Brain microvascular endothelial cell (primary cell): ENCODE measurements at regions not wholly inside any gene's neighbourhood (a gene's known extent, or its start where the extent isn't known, plus 50 kb on each side); places are given as distances from the start of the nearest gene placed in this dataset.
"Not testable (repeated sequence)": the region's sequence is repeated elsewhere in the genome, so short reads cannot be mapped to it uniquely, and the experiment has no call there.

Experiments used
- DNase-seq: peaks from one replicate; pipeline ENCODE4 v3.0.0-alpha.2; 2020
- H3K27ac ChIP-seq: fragments of 250-450 bp; sonication (Bioruptor Pico); 2 replicates; pipeline ENCODE4 v1.5.1; 2020; ENCODE audit warnings: mild to moderate bottlenecking, moderate library complexity
- H3K27me3 ChIP-seq: fragments of 250-450 bp; sonication (Bioruptor Pico); replicated peaks from 2 replicates; pipeline ENCODE4 v1.5.1; 2020; ENCODE audit warnings: mild to moderate bottlenecking
- H3K36me3 ChIP-seq: fragments of 250-450 bp; sonication (Bioruptor Pico); replicated peaks from 2 replicates; pipeline ENCODE4 v1.5.1; 2020; ENCODE audit warnings: mild to moderate bottlenecking
- H3K4me3 ChIP-seq: 2 replicates; pipeline ENCODE4 v1.5.1; 2011; ENCODE audit warnings: low read depth, mild to moderate bottlenecking, control low read depth, low read length, moderate library complexity
- in situ Hi-C: cut with HindIII; loops from 2 replicates; pipeline ENCODE4 v1.10.0; 2017; ENCODE audit warnings: low sequenced_read_pairs, low pct_ligation_motif_present
- TF ChIP-seq, protein P1 (sequence below): IDR thresholded peaks from 2 replicates; pipeline ENCODE4 v1.5.1; 2011; ENCODE audit warnings: low read depth, mild to moderate bottlenecking, moderate library complexity, low read length, control low read depth, inconsistent platforms; ENCODE audit errors: missing control alignments

DNA sequence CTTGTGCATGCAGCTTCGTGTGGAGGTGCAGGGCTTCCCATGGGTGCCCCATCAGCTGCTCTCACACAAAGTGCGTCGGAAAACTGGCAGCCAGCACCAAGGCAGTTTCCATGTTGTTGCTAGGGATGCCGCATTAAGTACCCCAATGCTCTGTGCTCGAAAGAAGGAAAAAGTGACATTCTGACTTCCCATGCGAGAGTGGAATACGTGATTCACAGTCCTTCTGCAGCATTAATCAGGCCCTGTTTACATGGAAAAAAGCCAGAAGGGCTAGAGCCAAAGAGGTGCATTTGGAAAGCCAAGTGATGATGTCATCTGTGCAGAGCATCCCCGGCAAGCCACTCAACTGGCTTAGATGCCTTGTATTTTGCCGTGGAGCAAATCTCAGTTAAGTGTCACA lies 258.3 kb downstream of the GATA3 start:
- no peaks in the 10 kb centered on the region for H3K36me3 ChIP-seq
- TF ChIP-seq, protein P1, sequence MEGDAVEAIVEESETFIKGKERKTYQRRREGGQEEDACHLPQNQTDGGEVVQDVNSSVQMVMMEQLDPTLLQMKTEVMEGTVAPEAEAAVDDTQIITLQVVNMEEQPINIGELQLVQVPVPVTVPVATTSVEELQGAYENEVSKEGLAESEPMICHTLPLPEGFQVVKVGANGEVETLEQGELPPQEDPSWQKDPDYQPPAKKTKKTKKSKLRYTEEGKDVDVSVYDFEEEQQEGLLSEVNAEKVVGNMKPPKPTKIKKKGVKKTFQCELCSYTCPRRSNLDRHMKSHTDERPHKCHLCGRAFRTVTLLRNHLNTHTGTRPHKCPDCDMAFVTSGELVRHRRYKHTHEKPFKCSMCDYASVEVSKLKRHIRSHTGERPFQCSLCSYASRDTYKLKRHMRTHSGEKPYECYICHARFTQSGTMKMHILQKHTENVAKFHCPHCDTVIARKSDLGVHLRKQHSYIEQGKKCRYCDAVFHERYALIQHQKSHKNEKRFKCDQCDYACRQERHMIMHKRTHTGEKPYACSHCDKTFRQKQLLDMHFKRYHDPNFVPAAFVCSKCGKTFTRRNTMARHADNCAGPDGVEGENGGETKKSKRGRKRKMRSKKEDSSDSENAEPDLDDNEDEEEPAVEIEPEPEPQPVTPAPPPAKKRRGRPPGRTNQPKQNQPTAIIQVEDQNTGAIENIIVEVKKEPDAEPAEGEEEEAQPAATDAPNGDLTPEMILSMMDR: no peak
- no peaks in the 10 kb centered on the region for H3K27me3 ChIP-seq
- H3K27ac ChIP-seq: no peak overlapping the region
- no peak overlapping the region for H3K4me3 ChIP-seq
- no peak for DNase-seq
- in situ Hi-C loops: no loop called here

DNA sequence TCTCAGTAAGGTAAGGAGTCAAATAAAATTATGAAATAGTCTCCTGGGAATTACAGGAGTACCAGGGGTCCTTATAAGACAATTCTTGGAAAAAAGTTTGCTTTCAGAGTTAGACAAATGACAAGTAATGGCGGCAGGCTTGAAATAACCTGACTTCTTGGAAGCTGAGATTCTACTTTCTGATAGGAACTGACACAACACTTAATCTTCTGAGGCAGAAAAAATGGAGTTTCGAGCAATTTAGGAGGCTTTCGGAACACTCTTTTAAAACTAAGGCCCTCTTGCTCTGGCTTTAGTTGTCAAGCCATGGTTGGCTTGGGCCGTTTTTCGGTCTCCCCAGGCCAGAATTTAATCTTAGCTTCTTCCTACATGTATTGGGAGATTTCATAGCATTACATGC lies 260.0 kb downstream of the GATA3 start:
- DNase-seq: no peak
- in situ Hi-C loops: no loop called here
- no peak overlapping the region for H3K27ac ChIP-seq
- no peaks in the 10 kb centered on the region for H3K27me3 ChIP-seq
- TF ChIP-seq, protein P1: no peak
- no peak overlapping the region for H3K4me3 ChIP-seq
- no peaks in the 10 kb centered on the region for H3K36me3 ChIP-seq

DNA sequence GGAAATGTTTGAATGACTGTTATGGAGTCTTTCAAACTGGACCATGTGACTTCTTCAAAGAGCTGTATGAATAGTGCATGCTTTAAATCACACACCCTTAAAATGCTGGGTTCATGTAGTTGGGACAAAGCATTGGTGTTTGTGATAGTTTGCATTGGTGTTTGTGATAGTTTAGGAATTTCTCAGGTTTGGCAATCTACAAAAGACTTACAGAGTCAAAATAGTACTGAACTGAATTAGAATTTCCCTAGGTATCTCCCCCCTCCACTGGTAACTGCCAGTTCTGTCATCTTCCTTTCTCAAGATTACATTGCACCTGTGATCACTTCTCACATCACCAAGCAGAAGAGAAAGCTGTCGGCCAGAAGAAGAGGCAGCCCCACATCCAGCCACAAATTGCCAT lies 261.1 kb downstream of the GATA3 start:
- H3K27me3 ChIP-seq: no peaks in the 10 kb centered on the region
- DNase-seq: no peak
- no peaks in the 10 kb centered on the region for H3K36me3 ChIP-seq
- no peak overlapping the region for H3K27ac ChIP-seq
- TF ChIP-seq, protein P1: no peak
- in situ Hi-C loops: no loop called here
- no peak overlapping the region for H3K4me3 ChIP-seq

DNA sequence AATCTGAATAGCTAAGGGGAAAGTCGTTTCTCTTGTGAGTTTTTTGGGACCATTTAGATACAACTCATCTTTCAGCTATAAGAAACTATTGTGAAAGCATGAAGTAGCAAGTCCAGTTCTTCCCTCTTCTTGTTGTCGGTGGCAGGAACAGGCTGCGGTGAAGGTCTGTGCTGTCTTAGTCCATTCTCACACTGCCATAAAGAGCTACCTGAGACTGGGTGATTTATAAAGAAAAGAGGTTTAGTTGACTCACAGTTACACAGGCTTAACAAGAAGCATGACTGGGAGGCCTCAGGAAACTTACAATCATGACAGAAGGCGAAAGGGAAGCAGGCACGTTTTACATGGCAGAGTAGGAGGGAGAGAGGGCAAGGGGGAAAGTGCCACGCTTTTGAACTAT lies 261.8 kb downstream of the GATA3 start:
- TF ChIP-seq, protein P1: no peak
- H3K4me3 ChIP-seq: no peak overlapping the region
- no peak for DNase-seq
- H3K27me3 ChIP-seq: no peaks in the 10 kb centered on the region
- in situ Hi-C loops: no loop called here
- H3K27ac ChIP-seq: no peak overlapping the region
- H3K36me3 ChIP-seq: no peaks in the 10 kb centered on the region

DNA sequence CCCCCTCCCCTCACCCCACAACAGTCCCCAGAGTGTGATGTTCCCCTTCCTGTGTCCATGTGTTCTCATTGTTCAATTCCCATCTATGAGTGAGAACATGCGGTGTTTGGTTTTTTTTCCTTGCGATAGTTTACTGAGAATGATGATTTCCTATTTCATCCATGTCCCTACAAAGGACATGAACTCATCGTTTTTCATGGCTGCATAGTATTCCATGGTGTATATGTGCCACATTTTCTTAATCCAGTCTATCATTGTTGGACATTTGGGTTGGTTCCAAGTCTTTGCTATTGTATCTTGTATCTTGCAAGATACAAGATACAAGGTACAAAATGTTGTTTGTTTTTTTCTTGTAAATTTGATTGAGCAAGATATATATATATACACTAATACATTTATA lies 263.9 kb downstream of the GATA3 start:
- H3K4me3 ChIP-seq, H3K27me3 ChIP-seq, H3K27ac ChIP-seq, H3K36me3 ChIP-seq, DNase-seq, in situ Hi-C loops: not testable (repeated sequence)

DNA sequence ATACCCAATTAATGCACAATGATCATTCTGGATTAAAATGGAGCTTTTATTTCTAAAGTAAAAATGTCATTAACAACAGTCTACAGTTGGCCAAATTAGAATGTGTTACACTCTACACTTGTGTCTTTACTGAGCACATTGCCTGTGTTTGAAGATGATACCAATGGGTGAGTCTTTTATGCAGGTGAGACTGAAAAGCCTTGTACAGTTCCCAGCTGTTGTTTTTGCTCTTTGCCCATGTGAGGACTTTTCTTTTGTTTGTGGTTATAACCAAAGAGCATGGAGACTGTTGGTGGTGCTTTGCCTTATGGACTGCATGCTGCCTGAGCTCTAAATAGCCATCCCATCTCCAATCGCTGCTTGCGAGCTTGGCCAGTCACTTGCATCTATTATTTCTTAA lies 264.5 kb downstream of the GATA3 start:
- Histone ChIP-seq H3K4me3 (no peak overlapping the region), H3K27ac (no peak overlapping the region), H3K36me3 (no peaks in the 10 kb centered on the region), H3K27me3 (no peaks in the 10 kb centered on the region)
- no peak for DNase-seq
- TF ChIP-seq, protein P1: no peak
- in situ Hi-C loops: no loop called here
